Stimulated activated naive CD8-positive, alpha-beta T cell treated with anti-CD3 and anti-CD28 coated beads, Interleukin-15, amount 100 ng/mL, for 72 hours (primary cell): ENCODE measurements at regions not wholly inside any gene's neighbourhood (a gene's known extent, or its start where the extent isn't known, plus 50 kb on each side); places are given as distances from the start of the nearest gene placed in this dataset.
A peak's percentile ranks its signal among the peaks of the same experiment; 100 is the strongest.

Experiments
- ATAC-seq: fragments of 150-1000 bp; cut with Tn5 transposase; 2 replicates; pipeline ENCODE4 v1.10.0; 2021; ENCODE audit warnings: mild to moderate bottlenecking, moderate library complexity
- DNase-seq, 2 donors: peaks; one replicate each; pipeline ENCODE4 v3.0.0; 2021 to 2022
- H3K27ac Mint-ChIP-seq, 2 donors: one replicate each; pipeline ENCODE4 v1.8.0; 2022; ENCODE audit warnings: mild to moderate bottlenecking in 2 of 2, mixed read lengths in 2 of 2, moderate library complexity in 2 of 2
- H3K27me3 Mint-ChIP-seq: one replicate; pipeline ENCODE4 v1.8.0; 2022; ENCODE audit warnings: mixed read lengths
- H3K4me1 Mint-ChIP-seq: one replicate; pipeline ENCODE4 v1.8.0; 2022; ENCODE audit warnings: mild to moderate bottlenecking, mixed read lengths
- H3K4me3 Mint-ChIP-seq, 2 donors: one replicate each; pipeline ENCODE4 v1.8.0; 2022; ENCODE audit warnings: mild to moderate bottlenecking in 2 of 2, mixed read lengths in 2 of 2, moderate library complexity in 1 of 2
- H3K9me3 Mint-ChIP-seq, 2 donors: one replicate each; pipeline ENCODE4 v1.8.0; 2022; ENCODE audit warnings: mixed read lengths in 2 of 2

DNA sequence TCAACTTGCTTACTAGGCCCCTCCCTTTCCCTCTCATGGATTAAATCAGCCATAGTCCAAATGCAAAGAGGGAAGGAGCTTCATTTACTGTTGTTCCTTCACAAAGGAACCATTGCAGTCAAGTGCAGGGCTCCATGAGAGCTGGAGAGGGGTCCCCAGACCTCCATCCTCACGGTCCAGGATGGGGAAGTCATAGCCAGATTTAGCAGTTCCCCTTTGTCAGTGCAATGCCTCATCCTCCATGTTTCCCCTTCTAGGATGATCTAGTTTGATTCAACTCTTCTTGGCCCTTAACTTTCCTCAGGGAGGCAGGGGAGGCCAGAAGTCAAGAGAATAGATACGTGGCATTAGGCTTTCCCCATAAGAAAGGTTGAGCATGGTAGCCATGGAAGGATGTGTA, 66.5 kb upstream of the FUCA2 start:
- no peak overlapping the region for H3K27ac Mint-ChIP-seq
- no peaks in the 10 kb centered on the region for H3K27me3 Mint-ChIP-seq
- H3K4me3 Mint-ChIP-seq = no peak overlapping the region
- peaks cover 6% of the 10 kb centered on the region for H3K4me1 Mint-ChIP-seq
- ATAC-seq = no peak
- H3K9me3 Mint-ChIP-seq = no peaks in the 10 kb centered on the region
- no peak for DNase-seq

DNA sequence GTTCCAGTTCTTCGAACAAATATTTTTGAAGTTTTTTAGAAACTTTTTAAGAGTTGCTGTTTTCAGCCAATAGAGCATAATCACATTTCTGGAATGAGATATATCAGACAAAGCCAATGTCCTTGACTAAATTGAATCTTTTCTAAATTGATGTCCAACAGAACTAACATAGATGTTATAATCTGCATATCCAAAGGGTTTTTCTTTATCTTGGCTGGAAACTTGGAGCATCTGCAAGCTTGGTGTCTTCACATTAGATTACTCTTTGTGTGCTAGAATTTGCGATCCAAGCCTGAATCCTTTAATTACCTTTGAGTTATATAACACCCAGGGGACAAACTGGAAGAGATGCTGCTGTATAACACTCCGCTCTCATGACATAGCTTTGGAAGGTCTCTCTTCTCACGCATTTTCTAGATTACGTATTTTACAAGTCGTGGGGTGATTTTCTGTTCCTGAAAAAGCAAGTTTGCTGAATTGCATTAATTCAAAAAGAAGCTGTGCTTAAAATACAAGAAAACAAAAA, 64.4 kb upstream of the FUCA2 start:
- ATAC-seq = no peak
- no peak overlapping the region for H3K4me3 Mint-ChIP-seq
- no peak overlapping the region for H3K27ac Mint-ChIP-seq

DNA sequence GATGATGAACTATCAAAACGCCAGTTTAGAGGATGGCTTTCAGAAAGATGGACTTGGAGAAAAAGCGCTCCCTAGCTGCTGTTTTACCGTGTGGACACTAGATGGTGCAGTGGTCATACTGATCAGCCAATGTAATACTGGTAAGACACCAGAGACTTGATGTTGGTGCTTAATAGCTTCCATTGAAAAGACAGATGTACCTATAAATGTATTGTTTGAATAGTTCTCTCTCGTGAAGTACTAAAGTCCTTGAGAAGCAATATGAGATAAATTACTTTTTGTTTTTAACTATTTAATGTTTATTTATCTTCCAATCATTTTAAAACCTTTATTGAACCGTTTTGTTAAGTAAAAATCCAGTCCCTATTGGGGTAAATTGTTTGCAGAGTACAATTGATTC, 63.9 kb upstream of the FUCA2 start:
- no peaks in the 10 kb centered on the region for H3K27me3 Mint-ChIP-seq
- H3K9me3 Mint-ChIP-seq = no peaks in the 10 kb centered on the region
- H3K27ac Mint-ChIP-seq = no peak overlapping the region
- ATAC-seq = peak; percentile 80
- no peaks in the 10 kb centered on the region for H3K4me1 Mint-ChIP-seq
- peak; percentile 44 to 57 for DNase-seq
- H3K4me3 Mint-ChIP-seq = no peak overlapping the region

More for the DNA sequence above, 64.4 kb upstream of the FUCA2 start:
- H3K9me3 Mint-ChIP-seq = no peaks in the 10 kb centered on the region
- H3K4me1 Mint-ChIP-seq = no peaks in the 10 kb centered on the region
- H3K27me3 Mint-ChIP-seq = no peaks in the 10 kb centered on the region
- DNase-seq = no peak

DNA sequence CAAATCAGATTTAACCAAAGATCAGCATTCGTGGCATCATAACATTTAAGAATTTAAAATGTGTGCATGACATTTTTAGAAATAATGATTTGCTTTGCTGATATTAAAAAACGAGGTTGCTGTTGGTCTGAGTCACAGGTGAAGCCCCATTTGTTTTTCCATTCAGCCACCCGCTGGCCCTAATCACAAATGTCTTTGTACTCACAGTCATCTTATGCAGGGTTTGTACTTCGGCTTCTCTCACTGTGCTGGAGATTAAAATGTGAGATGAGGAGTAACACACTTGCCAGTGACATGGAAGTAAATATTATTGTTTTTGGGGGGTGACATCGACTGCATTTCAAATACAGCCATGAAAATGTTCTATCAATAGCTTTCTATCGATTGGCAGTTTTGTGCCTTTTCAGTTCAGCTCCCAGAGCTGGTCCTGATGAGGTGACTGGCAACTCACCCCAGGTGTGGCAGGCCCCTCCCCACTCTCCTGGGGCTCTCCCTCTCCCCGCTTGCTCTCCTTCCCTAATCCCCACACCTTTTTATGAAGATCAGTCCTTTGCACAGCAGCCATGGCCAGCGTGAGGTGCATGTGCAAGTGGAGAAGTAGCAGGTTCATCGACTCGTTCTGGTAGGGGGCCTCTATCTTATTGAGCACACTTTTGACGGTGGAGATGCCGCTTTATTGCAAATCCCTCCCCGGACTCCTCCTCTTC, 58.8 kb upstream of the FUCA2 start:
- DNase-seq (no peak), ATAC-seq (no peak)
- H3K4me3 Mint-ChIP-seq = no peak overlapping the region
- no peaks in the 10 kb centered on the region for H3K9me3 Mint-ChIP-seq
- H3K27ac Mint-ChIP-seq = no peak overlapping the region
- H3K27me3 Mint-ChIP-seq = no peaks in the 10 kb centered on the region
- H3K4me1 Mint-ChIP-seq = peaks cover 9% of the 10 kb centered on the region

DNA sequence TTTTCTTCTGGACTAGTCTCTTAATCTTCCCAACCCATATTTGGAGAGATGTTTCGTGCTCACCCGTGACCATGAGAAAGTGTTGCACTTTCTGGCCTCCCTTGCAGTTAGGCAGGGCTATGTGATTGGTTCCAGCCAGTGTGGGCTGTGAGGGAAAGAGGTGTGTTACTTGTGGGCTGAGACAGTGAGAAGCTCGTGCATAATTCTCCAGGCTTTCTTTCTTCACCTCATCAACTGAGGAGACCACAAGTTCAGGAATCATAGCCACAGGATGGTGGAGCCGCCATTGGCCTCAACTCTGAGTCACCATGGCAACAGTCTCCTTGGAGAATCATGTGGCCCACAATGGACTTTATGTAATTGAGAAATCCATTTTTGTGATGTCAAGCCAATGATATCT, 57.5 kb upstream of the FUCA2 start:
- Mint-ChIP-seq H3K27me3 (no peaks in the 10 kb centered on the region), H3K9me3 (no peaks in the 10 kb centered on the region), H3K27ac (no peak overlapping the region), H3K4me3 (no peak overlapping the region), H3K4me1 (peaks cover 9% of the 10 kb centered on the region)
- ATAC-seq = no peak
- no peak for DNase-seq

DNA sequence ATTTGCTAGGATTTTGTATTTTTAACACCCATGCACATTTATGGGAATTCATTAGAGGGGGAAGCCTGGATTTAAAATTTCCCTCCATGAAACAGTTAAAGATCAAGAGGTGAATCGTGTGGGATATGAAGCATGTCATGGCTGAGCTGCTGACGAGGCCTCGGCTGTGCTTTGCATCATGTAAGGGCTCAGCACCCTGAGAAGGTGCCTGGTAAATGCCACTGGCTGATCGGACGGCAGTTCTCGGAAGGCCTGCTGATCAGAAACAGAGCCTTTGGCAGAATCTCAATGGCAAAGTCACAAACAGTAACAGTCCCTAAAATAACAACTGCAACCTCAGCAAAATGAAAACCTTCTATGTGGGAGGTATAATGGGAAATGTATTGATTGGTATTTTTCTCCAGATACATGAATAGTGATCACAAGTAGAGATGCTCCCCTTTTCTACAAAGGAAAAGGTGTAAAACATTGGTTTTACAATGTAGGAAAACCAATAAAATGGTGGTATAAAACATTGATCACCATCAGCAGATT, 53.0 kb upstream of the FUCA2 start:
- H3K9me3 Mint-ChIP-seq = no peaks in the 10 kb centered on the region
- ATAC-seq (no peak), DNase-seq (no peak)
- no peak overlapping the region for H3K27ac Mint-ChIP-seq
- no peak overlapping the region for H3K4me3 Mint-ChIP-seq
- H3K27me3 Mint-ChIP-seq = no peaks in the 10 kb centered on the region
- peaks cover 12% of the 10 kb centered on the region for H3K4me1 Mint-ChIP-seq

DNA sequence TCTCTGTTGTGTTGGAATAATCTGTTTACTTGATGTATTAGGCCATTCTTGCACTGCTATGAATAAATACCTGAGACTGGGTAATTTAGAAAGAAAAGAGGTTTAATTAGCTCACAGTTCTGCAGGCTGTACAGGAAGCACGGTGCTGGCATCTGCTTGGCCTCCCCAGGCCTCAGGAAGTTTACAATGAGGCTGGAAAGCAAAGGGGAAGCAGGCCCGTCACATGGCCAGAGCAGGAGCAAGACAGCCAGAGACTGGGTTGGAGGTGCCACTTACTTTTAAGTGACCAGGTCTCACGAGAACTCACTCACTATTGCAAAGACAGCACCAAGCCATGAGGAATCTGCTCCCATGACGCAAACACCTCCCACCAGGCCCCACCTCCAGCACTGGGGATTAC, 50.6 kb upstream of the FUCA2 start:
- no peaks in the 10 kb centered on the region for H3K27me3 Mint-ChIP-seq
- H3K9me3 Mint-ChIP-seq = no peaks in the 10 kb centered on the region
- ATAC-seq (no peak), DNase-seq (no peak)
- peaks cover 7% of the 10 kb centered on the region for H3K4me1 Mint-ChIP-seq
- H3K27ac Mint-ChIP-seq = no peak overlapping the region
- no peak overlapping the region for H3K4me3 Mint-ChIP-seq
